Activated naive CD4-positive, alpha-beta T cell treated with anti-CD3 and anti-CD28 coated beads for 36 hours (primary cell): ENCODE measurements at regions not wholly inside any gene's neighbourhood (a gene's known extent, or its start where the extent isn't known, plus 50 kb on each side); places are given as distances from the start of the nearest gene placed in this dataset.

ENCODE experiments used
- CTCF ChIA-PET: fragments of 350-600 bp; sonication (Branson Sonifier 250); formaldehyde crosslinking; loops from one replicate; lab custom pipeline; 2021; ENCODE audit warnings: antibody characterized with exemption; lab: Charles Lee
- DNase-seq: peaks from one replicate; pipeline ENCODE4 v3.0.0-alpha.2; 2020
- H3K27ac Mint-ChIP-seq: one replicate; pipeline ENCODE4 v1.8.0; 2021; ENCODE audit warnings: mild to moderate bottlenecking, mixed read lengths
- H3K27me3 Mint-ChIP-seq: one replicate; pipeline ENCODE4 v1.8.0; 2021; ENCODE audit warnings: low read depth, mixed read lengths
- H3K36me3 Mint-ChIP-seq: one replicate; pipeline ENCODE4 v1.8.0; 2021; ENCODE audit warnings: low read depth, mixed read lengths
- H3K4me1 Mint-ChIP-seq: one replicate; pipeline ENCODE4 v1.8.0; 2021; ENCODE audit warnings: low read depth, mixed read lengths
- H3K4me3 Mint-ChIP-seq: one replicate; pipeline ENCODE4 v1.8.0; 2021; ENCODE audit warnings: mild to moderate bottlenecking, moderate library complexity, mixed read lengths
- H3K9me3 Mint-ChIP-seq: one replicate; pipeline ENCODE4 v1.8.0; 2021; ENCODE audit warnings: mixed read lengths
- intact Hi-C: fragments of 100-400 bp; cut with micrococcal nuclease; formaldehyde crosslinking; loops from one replicate; pipeline ENCODE4 v1.15.1; 2023

DNA sequence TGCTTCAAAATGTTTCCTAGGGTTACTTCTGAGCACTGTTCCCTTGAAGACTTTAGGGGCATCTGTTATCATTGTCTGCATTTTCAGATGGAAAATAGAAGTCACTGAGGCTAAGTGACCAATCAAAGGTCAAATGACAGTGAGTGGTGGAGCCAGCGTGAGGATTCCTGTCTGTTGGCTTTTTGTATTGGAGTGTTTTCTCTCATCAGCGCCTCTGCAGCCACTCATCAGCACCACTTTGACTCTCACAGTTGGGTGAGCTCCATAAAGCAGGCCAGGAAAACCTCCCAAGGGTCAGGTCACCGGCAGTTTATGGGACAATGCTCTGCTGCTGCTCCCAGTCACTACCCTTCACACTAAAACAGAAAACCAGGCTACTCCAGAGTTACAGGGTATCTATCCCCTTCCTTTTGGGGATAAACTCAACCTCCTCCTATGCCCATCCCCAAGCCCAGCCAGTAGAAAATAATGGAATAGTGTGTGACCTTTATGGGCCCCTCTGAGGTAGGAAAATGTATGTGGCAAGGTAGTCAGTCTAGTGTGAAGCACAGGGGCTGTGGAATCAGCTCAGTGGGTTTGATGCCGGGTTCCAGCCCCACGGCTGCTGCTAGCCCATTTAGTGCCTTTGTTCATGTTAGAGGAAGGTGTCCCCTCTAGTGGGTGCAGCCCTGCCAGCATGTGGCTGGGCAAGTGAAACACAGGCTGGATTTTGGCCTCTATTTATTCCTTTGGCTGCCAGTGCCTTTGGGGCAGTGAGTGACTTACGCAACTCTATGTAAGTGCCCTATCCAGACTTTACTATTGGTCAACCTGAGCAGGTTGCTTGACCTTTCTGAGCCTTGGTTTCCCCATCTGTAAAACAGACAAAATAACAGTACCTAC, 133.8 kb upstream of the CPM start:
- H3K4me1 Mint-ChIP-seq, result peaks cover 58% of the 10 kb centered on the region
- no peak for DNase-seq
- H3K27ac Mint-ChIP-seq, result peak overlapping the region; percentile 37
- CTCF ChIA-PET, result interaction anchor here (0.7 to 1.1 kb wide), 4 partner anchors 59 to 204 kb away, joined by 3 to 4 read pairs (median 3); no protein-coding TSS in a partner anchor
- H3K4me3 Mint-ChIP-seq, result no peak overlapping the region
- no peaks in the 10 kb centered on the region for H3K27me3 Mint-ChIP-seq
- no peaks in the 10 kb centered on the region for H3K9me3 Mint-ChIP-seq
- intact Hi-C loops, result loop anchor here (5.0 to 10.0 kb wide), 4 partner anchors 572 to 1022 kb away; no protein-coding TSS in a partner anchor
- no peaks in the 10 kb centered on the region for H3K36me3 Mint-ChIP-seq

DNA sequence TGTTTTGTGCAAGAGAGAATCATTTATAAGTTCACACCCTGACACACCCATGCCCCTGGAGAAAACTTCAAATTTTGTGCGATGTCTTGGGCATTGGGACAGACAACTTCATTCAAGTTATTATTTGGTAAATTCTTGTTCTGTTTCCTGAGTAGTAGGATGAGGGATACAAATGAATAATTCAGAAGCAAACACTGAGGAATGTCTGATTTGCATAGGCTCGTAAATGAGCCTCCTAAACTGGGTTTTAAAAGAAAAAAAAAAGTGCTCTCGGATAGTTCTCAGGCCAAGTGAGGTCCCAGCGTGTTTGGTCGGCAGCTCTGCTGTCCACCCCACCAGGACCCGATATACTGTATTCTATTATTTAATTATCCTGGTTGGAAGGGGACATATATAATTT, 134.7 kb upstream of the CPM start:
- Mint-ChIP-seq H3K27me3 (no peaks in the 10 kb centered on the region), H3K4me1 (peaks cover 53% of the 10 kb centered on the region), H3K4me3 (no peak overlapping the region), H3K36me3 (no peaks in the 10 kb centered on the region), H3K9me3 (no peaks in the 10 kb centered on the region), H3K27ac (peak overlapping the region; percentile 65)
- DNase-seq, result no peak
- CTCF ChIA-PET, result interaction anchor here (0.6 to 1.9 kb wide), 6 partner anchors 8 to 256 kb away, joined by 3 to 5 read pairs (median 3); no protein-coding TSS in a partner anchor
- intact Hi-C loops, result loop anchor here (1.0 to 10.0 kb wide), 9 partner anchors 8 to 1023 kb away; no protein-coding TSS in a partner anchor

DNA sequence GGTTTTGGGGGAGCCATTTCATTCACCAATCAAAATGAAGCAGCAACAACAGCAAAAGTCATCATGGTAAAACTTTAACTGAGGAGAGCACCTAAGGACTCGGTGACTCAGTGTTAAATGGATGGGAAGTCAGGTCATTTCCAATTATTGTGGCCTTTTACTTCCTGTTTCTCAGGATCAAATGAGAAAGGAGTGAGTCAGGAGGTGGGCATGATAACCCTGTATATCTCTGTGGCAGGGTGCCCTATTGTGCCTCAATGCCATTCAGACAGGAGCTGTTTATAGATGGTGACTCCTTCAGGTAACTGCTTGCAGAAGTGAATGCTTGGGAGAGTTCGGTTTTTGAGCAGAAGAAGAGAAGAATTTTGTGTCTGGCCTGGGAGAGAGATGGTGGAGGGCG, 135.5 kb upstream of the CPM start:
- DNase-seq, result peak; percentile 65
- Mint-ChIP-seq H3K4me3 (no peak overlapping the region), H3K27ac (peak overlapping the region; percentile 65), H3K27me3 (peaks cover 6% of the 10 kb centered on the region), H3K9me3 (no peaks in the 10 kb centered on the region), H3K4me1 (peaks cover 51% of the 10 kb centered on the region), H3K36me3 (no peaks in the 10 kb centered on the region)
- intact Hi-C loops, result loop anchor here (1.0 to 10.0 kb wide), 9 partner anchors 9 to 1024 kb away; no protein-coding TSS in a partner anchor
- CTCF ChIA-PET, result interaction anchor here (0.6 to 2.7 kb wide), 6 partner anchors 9 to 256 kb away, joined by 3 to 8 read pairs (median 4); no protein-coding TSS in a partner anchor

DNA sequence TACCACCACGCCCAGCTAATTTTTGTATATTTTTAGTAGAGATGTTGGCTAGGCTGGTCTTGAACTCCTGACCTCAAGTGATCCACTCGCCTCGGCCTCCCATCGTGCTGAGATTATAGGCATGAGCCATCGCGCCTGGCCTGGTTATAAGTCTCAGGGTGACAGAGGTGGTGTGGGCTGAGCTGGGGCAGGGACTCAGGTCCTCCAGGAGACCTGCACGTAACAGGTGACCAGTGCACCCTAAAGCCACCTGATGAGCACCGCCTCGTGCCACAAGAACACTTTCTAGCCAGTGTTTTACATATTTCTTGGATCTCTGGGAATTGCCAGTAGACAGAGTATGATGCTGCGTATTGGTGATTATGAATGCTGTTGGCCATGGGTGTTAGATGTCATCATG, 136.5 kb upstream of the CPM start:
- Mint-ChIP-seq H3K4me3 (no peak overlapping the region), H3K27ac (no peak overlapping the region)
- CTCF ChIA-PET, result interaction anchor here (0.6 to 2.7 kb wide), 25 partner anchors 9 to 709 kb away, joined by 3 to 15 read pairs (median 4); no protein-coding TSS in a partner anchor

DNA sequence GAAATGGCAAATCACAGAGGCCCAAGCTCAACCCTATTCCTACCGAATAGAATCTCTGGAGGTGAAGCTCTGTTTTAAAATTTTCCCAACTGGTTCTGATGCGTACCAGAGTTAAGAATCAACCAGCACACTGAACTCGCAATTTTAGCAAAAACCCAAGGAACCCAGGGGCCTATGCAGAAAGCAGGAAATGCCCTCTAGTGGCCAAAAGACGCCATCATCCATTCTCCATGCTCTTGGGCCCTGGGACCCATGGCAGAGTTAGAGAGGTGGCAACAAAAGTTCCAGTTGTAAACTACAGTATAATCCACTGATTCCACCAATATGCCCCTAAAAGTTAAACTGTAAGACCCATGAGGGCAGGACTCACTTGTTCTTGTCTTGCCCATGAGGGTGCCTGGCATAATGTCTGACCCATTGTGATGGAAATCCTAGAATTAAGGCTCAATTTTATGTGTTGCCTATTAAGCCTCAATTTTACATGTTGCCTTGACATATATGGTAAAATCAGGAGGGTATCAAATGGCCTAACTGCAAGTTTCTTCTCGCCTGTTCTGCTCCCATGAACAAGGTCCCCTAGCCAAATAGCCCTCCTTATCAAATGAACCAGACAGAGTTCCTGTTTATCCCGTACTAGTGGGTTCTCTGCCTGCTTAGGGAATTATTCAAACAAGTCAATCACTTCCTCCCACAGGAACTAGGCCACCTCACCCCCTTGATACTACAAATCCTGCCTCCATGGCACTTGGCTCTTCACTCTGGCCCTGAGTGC, 137.5 kb upstream of the CPM start:
- H3K36me3 Mint-ChIP-seq, result no peaks in the 10 kb centered on the region
- DNase-seq, result peak; percentile 87
- no peaks in the 10 kb centered on the region for H3K9me3 Mint-ChIP-seq
- CTCF ChIA-PET, result interaction anchor here (0.6 to 2.7 kb wide), 28 partner anchors 10 to 341 kb away, joined by 3 to 15 read pairs (median 4); no protein-coding TSS in a partner anchor
- H3K4me3 Mint-ChIP-seq, result no peak overlapping the region
- no peak overlapping the region for H3K27ac Mint-ChIP-seq
- H3K27me3 Mint-ChIP-seq, result peaks cover 8% of the 10 kb centered on the region
- intact Hi-C loops, result loop anchor here (1.0 to 2.0 kb wide), 9 partner anchors 63 to 738 kb away; partner anchors contain the start of genes MDM1 and MDM2
- H3K4me1 Mint-ChIP-seq, result peaks cover 38% of the 10 kb centered on the region

More for the DNA sequence above, 136.5 kb upstream of the CPM start:
- Mint-ChIP-seq H3K4me1 (peaks cover 48% of the 10 kb centered on the region), H3K9me3 (no peaks in the 10 kb centered on the region), H3K27me3 (peaks cover 8% of the 10 kb centered on the region), H3K36me3 (no peaks in the 10 kb centered on the region)
- intact Hi-C loops, result loop anchor here (5.0 to 10.0 kb wide), 4 partner anchors 575 to 1025 kb away; no protein-coding TSS in a partner anchor
- no peak for DNase-seq

DNA sequence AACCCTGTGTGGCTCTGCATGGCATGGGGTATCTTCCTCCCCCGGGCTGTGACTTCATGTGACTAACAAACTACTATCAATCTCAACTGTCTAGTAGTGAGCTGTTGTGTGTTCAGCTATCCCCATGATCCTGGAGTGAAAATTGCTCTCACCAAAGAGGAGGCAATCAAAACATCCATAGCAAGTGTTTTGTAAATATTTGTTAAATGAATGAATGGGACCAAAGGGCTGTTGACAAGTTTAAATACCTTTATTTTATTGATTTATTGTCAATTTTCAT, 138.1 kb upstream of the CPM start:
- Mint-ChIP-seq H3K36me3 (no peaks in the 10 kb centered on the region), H3K27ac (no peak overlapping the region), H3K9me3 (no peaks in the 10 kb centered on the region), H3K27me3 (peaks cover 8% of the 10 kb centered on the region), H3K4me1 (peaks cover 34% of the 10 kb centered on the region), H3K4me3 (no peak overlapping the region)
- DNase-seq, result no peak
- CTCF ChIA-PET, result interaction anchor here (0.6 to 2.7 kb wide), 4 partner anchors 10 to 206 kb away, joined by 3 to 15 read pairs (median 7); no protein-coding TSS in a partner anchor
- intact Hi-C loops, result loop anchor here (2.0 kb wide), 2 partner anchors 184 to 738 kb away; partner anchors contain the start of gene MDM1

DNA sequence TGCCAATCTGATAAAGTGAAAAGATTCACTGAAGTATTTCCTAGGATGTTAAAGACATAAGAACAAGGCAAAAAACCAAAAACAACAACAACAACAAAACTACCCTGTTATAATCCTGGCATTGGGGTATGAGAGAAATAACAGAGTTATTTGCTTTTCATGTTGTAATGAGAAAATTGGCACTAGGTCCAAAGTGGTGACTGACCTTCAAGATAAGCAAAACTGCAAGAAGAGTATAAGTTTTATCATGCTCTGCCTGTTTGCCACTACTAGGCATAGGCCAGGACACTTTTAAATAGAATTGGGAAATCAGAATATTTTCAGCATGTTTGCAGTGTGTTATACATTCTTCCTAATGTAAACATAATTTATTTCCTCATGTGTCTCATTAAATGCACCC, 140.1 kb upstream of the CPM start:
- intact Hi-C loops, result no loop called here
- CTCF ChIA-PET, result no interaction called here
- Mint-ChIP-seq H3K4me1 (peaks cover 16% of the 10 kb centered on the region), H3K9me3 (no peaks in the 10 kb centered on the region), H3K27me3 (peaks cover 13% of the 10 kb centered on the region), H3K36me3 (no peaks in the 10 kb centered on the region), H3K27ac (no peak overlapping the region), H3K4me3 (no peak overlapping the region)
- DNase-seq, result no peak

DNA sequence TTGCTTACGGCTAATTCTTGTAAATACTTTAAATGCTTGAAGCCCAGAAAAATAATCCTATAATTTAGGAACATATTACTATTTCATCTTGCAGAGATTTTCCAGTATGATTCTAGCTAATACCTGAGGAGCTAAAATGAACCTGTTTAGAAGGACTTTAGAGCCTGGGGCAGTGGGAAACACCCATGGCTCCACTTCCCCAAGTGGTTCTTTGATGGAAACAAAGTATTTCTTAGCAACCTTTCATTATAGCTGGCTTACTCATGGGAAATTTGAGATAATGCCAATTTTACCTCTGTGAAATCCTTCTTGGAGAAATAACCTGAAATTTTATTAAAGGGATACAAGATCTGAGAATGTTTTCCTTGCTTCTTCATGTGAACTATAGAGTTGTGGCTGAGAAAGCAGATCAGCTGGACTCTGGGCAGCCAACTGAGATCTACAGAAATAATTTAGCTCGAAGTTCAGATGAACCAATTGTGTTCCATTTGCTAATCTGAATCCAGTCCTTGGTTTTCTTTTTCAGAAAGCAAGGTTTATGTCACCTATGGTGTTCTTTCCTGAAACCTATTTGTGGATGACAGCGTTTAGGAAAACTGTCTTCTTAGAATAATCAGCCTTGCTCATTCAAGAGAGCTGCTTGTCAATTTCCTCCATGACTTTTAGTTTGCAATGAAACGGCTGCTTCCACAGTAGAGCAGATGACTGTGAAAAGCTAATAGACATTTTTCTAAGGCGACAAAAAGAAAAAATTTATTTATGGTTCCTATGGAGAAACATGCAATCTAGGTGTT, 141.8 kb upstream of the CPM start:
- Mint-ChIP-seq H3K4me3 (no peak overlapping the region), H3K27me3 (peaks cover 14% of the 10 kb centered on the region), H3K4me1 (peaks cover 4% of the 10 kb centered on the region), H3K27ac (no peak overlapping the region), H3K36me3 (no peaks in the 10 kb centered on the region), H3K9me3 (no peaks in the 10 kb centered on the region)
- CTCF ChIA-PET, result interaction anchor here (0.7 to 1.5 kb wide), 5 partner anchors 10 to 231 kb away, joined by 3 to 6 read pairs (median 3); no protein-coding TSS in a partner anchor
- intact Hi-C loops, result no loop called here
- DNase-seq, result no peak

DNA sequence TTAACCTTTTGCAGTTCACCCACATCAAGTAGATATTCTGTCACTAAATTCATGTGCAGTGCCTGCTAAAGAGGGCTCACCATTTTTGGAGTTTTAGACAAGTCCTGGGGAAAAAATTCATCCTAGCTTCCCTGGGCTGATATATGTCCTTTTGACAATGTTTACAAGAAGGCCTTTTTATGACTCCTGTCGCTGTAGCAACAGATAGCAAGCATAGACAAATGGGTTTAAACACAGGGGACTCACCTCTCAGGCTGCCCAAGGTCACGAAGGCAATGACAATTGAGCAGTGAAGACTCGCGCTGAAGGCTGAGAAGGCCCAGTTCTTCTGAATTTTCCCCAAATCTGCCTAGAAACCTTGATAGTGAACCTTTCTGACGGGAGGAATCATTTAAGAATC, 150.7 kb upstream of the CPM start:
- no peak overlapping the region for H3K4me3 Mint-ChIP-seq
- intact Hi-C loops, result no loop called here
- DNase-seq, result no peak
- H3K36me3 Mint-ChIP-seq, result no peaks in the 10 kb centered on the region
- no peak overlapping the region for H3K27ac Mint-ChIP-seq
- no peaks in the 10 kb centered on the region for H3K4me1 Mint-ChIP-seq
- CTCF ChIA-PET, result no interaction called here
- H3K9me3 Mint-ChIP-seq, result no peaks in the 10 kb centered on the region
- peaks cover 7% of the 10 kb centered on the region for H3K27me3 Mint-ChIP-seq

DNA sequence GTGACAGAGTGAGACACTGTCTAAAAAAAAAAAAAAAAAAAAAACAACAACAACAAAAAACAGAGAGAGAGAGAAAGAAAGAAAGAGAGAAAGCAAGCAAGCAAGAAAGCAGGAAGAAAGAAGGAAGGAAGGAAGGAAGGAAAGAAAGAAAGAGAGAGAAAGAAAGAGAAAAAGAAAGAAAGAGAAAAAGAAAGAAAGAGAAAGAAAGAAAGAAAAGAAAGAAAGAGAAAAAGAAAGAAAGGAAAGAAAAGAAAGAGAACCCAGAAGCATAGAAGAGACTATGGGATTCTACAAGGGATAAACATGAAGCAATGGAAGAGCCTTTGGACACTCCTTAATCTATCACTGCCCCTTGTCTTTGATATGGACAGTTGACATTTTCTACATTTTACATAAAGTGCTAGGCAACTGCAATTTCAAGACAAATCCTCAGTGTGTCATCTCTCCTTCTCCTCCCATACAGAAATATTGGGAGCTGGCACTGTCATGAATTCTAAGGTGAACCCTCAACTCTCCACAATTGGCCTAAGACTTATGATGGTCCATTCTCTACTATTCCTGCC, 151.9 kb upstream of the CPM start:
- intact Hi-C loops, result no loop called here
- Mint-ChIP-seq H3K4me1 (no peaks in the 10 kb centered on the region), H3K27me3 (peaks cover 13% of the 10 kb centered on the region), H3K27ac (no peak overlapping the region), H3K9me3 (no peaks in the 10 kb centered on the region), H3K36me3 (no peaks in the 10 kb centered on the region), H3K4me3 (no peak overlapping the region)
- CTCF ChIA-PET, result interaction anchor here (0.6 to 1.0 kb wide), 3 partner anchors 10 to 248 kb away, joined by 3 to 4 read pairs (median 3); no protein-coding TSS in a partner anchor
- DNase-seq, result no peak

DNA sequence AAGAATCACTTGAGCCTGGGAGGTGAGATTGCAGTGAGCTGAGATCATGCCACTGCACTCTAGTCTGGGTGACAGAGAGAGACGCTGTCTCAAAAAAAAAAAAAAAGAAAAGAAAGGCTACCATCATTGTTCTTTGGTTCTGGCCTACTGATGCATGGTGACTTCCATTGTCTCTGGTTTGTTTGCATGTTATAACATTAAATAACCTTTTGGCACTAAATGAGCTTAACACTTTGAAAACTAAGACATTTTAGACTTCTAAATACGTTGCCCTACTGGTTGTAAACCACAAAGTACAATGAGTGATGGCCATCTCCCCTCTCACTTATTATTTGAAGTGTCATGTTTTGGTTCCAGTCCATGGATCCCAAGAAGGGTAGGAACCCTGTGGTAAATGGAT, 152.9 kb upstream of the CPM start:
- no peak overlapping the region for H3K4me3 Mint-ChIP-seq
- no peaks in the 10 kb centered on the region for H3K4me1 Mint-ChIP-seq
- H3K36me3 Mint-ChIP-seq, result no peaks in the 10 kb centered on the region
- peaks cover 19% of the 10 kb centered on the region for H3K27me3 Mint-ChIP-seq
- intact Hi-C loops, result no loop called here
- CTCF ChIA-PET, result interaction anchor here (1.0 to 1.3 kb wide), 2 partner anchors 11 to 16 kb away, joined by 3 read pairs; no protein-coding TSS in a partner anchor
- no peak for DNase-seq
- no peaks in the 10 kb centered on the region for H3K9me3 Mint-ChIP-seq
- H3K27ac Mint-ChIP-seq, result no peak overlapping the region
